ENCODE measurements at regions not wholly inside any gene's neighbourhood (a gene's known extent, or its start where the extent isn't known, plus 50 kb on each side); places are given as distances from the start of the nearest gene placed in this dataset.
"Not testable (repeated sequence)": the region's sequence is repeated elsewhere in the genome, so short reads cannot be mapped to it uniquely, and the experiment has no call there.

GRCh38 chr2:144644549-144644948 is 124.6 kb upstream of the ZEB2 start:
- no peak for TF ChIP-seq CTCF (IDR thresholded peaks at IDR 0.05)
- Histone ChIP-seq H3K4me3 (no peak overlapping the region), H3K36me3 (ENCODE audit: insufficient read depth in 1 of 2, low read depth in 1 of 2) (no peaks in the 10 kb centered on the region), H3K27me3 (ENCODE audit: insufficient read depth in 3 of 3, low read length in 2 of 3) (no peaks in the 10 kb centered on the region), H3K27ac (no peak overlapping the region), H3K9me3 (no peaks in the 10 kb centered on the region), H3K4me1 (no peaks in the 10 kb centered on the region)
- intact Hi-C loops (cut with DNase I), result loop anchor here in 1 of 2 donors (10.0 kb wide), 1 partner anchor 120 kb away; the partner anchor contains the start of gene ZEB2
- 93 to 96% (median 95%) methylated on average over 3 of the region's 3 CpGs for WGBS, 3 donors
- DNase-seq (no peak), ATAC-seq (no peak)

- Histone ChIP-seq H3K36me3 (ENCODE audit: insufficient read depth in 1 of 2, low read depth in 1 of 2) (no peaks in the 10 kb centered on the region), H3K27ac (no peak overlapping the region), H3K9me3 (no peaks in the 10 kb centered on the region), H3K27me3 (ENCODE audit: insufficient read depth in 3 of 3, low read length in 2 of 3) (no peaks in the 10 kb centered on the region), H3K4me1 (no peaks in the 10 kb centered on the region), H3K4me3 (no peak overlapping the region)
- ATAC-seq (no peak), DNase-seq (no peak)
- 81 to 87% (median 81%) methylated on average over 6 of the region's 6 CpGs for WGBS, 3 donors
- TF ChIP-seq CTCF (IDR thresholded peaks at IDR 0.05), result no peak
- intact Hi-C loops (cut with DNase I), result loop anchor here in 1 of 2 donors (10.0 kb wide), 1 partner anchor 119 kb away; the partner anchor contains the start of gene ZEB2
Observed at GRCh38 chr2:144643537-144644336, 123.8 kb upstream of the ZEB2 start.

- Histone ChIP-seq H3K27ac (no peak overlapping the region), H3K4me1 (no peaks in the 10 kb centered on the region), H3K36me3 (ENCODE audit: insufficient read depth in 1 of 2, low read depth in 1 of 2) (no peaks in the 10 kb centered on the region), H3K9me3 (no peaks in the 10 kb centered on the region), H3K27me3 (ENCODE audit: insufficient read depth in 3 of 3, low read length in 2 of 3) (no peaks in the 10 kb centered on the region), H3K4me3 (no peak overlapping the region)
- ATAC-seq (no peak), DNase-seq (no peak)
- intact Hi-C loops (cut with DNase I), result loop anchor here in 1 of 2 donors (10.0 kb wide), 1 partner anchor 118 kb away; the partner anchor contains the start of gene ZEB2
- no peak for TF ChIP-seq CTCF (IDR thresholded peaks at IDR 0.05)
- 72 to 85% (median 78%) methylated on average over 2 of the region's 2 CpGs for WGBS, 3 donors
Observed at GRCh38 chr2:144642856-144643255, 122.9 kb upstream of the ZEB2 start.

- H3K27me3 ChIP-seq (ENCODE audit: insufficient read depth in 3 of 3, low read length in 2 of 3), result no peaks in the 10 kb centered on the region
- DNase-seq (no peak), ATAC-seq (no peak)
- H3K9me3 ChIP-seq, result no peaks in the 10 kb centered on the region
- WGBS, 3 donors, result 20 to 26% (median 25%) methylated on average over 2 of the region's 2 CpGs
- intact Hi-C loops (cut with DNase I), result loop anchor here in 1 of 2 donors (10.0 kb wide), 1 partner anchor 117 kb away; the partner anchor contains the start of gene ZEB2
- TF ChIP-seq CTCF (IDR thresholded peaks at IDR 0.05), result no peak
- no peak overlapping the region for H3K27ac ChIP-seq
- no peak overlapping the region for H3K4me3 ChIP-seq
- H3K36me3 ChIP-seq (ENCODE audit: insufficient read depth in 1 of 2, low read depth in 1 of 2), result no peaks in the 10 kb centered on the region
- H3K4me1 ChIP-seq, result no peaks in the 10 kb centered on the region
Observed at GRCh38 chr2:144642131-144642530, 122.2 kb upstream of the ZEB2 start.

GRCh38 chr2:144638250-144638649 is 118.3 kb upstream of the ZEB2 start:
- H3K36me3 ChIP-seq (ENCODE audit: insufficient read depth in 1 of 2, low read depth in 1 of 2); H3K4me3 ChIP-seq; intact Hi-C loops (cut with DNase I); H3K9me3 ChIP-seq; H3K27me3 ChIP-seq (ENCODE audit: insufficient read depth in 3 of 3, low read length in 2 of 3); H3K27ac ChIP-seq; H3K4me1 ChIP-seq; DNase-seq; ATAC-seq: not testable (repeated sequence)
- WGBS, 3 donors, result 81 to 95% (median 85%) methylated on average over 4 of the region's 4 CpGs

- WGBS, 3 donors, result 88 to 93% (median 93%) methylated on average over 1 of the region's 1 CpG
- H3K9me3 ChIP-seq; intact Hi-C loops (cut with DNase I); H3K27me3 ChIP-seq (ENCODE audit: insufficient read depth in 3 of 3, low read length in 2 of 3); DNase-seq; H3K4me3 ChIP-seq; H3K27ac ChIP-seq; H3K4me1 ChIP-seq; H3K36me3 ChIP-seq (ENCODE audit: insufficient read depth in 1 of 2, low read depth in 1 of 2); ATAC-seq: not testable (repeated sequence)
Observed at GRCh38 chr2:144636860-144637259, 116.9 kb upstream of the ZEB2 start.

Measured in psoas muscle (tissue), 7 donors.